ENCODE measurements at regions not wholly inside any gene's neighbourhood (a gene's known extent, or its start where the extent isn't known, plus 50 kb on each side); places are given as distances from the start of the nearest gene placed in this dataset.

DNA sequence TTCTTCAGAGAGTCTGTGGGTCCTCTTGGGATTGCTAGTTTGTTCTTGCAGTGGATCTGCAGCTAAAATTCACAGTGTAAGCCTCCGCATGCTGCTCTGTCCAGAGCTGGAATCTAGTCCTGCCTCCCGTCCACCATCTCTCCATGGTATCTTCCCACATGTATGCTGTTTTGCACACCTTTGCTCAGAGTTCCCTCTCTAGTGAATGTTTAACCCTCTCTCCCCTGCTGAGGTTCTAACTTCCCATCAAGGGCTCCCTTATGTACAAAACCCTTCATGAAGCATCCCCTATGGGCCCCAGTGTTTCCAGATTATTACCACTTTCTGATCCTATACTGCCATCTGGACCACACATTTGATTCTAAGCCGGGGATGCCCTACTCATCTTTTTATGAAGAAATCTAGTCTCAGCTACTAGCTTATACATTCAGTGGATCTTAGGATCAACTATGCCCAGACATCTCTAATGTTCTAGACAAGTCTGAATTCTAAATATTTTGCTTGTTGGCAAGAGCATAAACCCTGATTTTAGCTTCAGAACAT is 157.3 kb downstream of the CPEB2 start:
- H3K27ac Mint-ChIP-seq: no peak overlapping the region

DNA sequence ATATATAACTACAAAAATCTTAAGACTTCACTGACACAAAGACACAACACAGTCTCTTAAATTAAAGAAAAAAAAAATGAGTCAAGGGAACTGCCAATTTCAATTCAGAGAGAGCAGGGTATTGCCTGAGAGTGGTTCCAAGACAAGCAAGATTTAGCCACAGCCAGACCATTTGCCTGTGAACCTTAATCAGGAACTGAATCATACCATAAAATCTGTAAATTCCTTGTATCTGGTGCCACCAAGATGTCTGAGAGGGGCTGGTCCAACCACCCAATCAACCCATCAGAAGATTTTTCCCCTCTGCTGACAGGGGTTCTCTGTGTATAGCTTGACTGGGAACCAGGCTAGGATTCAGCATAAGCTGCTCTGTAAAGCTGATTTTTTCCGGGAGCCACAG is 159.2 kb downstream of the CPEB2 start:
- ATAC-seq (no peak), DNase-seq (no peak)
- Histone ChIP-seq H3K9me3 (ENCODE audit: control insufficient read depth, insufficient read depth, low read length) (no peaks in the 10 kb centered on the region), H3K4me3 (ENCODE audit: low read length) (no peak overlapping the region), H3K4me1 (ENCODE audit: control insufficient read depth, insufficient read depth, low read length) (no peaks in the 10 kb centered on the region), H3K36me3 (ENCODE audit: control insufficient read depth, insufficient read depth, low read length) (no peaks in the 10 kb centered on the region), H3K27ac (ENCODE audit: low read length) (no peak overlapping the region), H3K27me3 (ENCODE audit: control insufficient read depth, insufficient read depth, low read length) (no peaks in the 10 kb centered on the region)
- Mint-ChIP-seq H3K4me1 (no peaks in the 10 kb centered on the region), H3K36me3 (no peaks in the 10 kb centered on the region), H3K4me3 (no peak overlapping the region), H3K27me3 (ENCODE audit: low read depth in 2 of 2) (peaks cover 10 to 13% of the 10 kb centered on the region in 2 donors), H3K9me3 (no peaks in the 10 kb centered on the region), H3K27ac (no peak overlapping the region)
- intact Hi-C loops (cut with micrococcal nuclease): loop anchor here (10.0 kb wide), 1 partner anchor 1507 kb away; no protein-coding TSS in a partner anchor
- TF ChIP-seq, protein P1, sequence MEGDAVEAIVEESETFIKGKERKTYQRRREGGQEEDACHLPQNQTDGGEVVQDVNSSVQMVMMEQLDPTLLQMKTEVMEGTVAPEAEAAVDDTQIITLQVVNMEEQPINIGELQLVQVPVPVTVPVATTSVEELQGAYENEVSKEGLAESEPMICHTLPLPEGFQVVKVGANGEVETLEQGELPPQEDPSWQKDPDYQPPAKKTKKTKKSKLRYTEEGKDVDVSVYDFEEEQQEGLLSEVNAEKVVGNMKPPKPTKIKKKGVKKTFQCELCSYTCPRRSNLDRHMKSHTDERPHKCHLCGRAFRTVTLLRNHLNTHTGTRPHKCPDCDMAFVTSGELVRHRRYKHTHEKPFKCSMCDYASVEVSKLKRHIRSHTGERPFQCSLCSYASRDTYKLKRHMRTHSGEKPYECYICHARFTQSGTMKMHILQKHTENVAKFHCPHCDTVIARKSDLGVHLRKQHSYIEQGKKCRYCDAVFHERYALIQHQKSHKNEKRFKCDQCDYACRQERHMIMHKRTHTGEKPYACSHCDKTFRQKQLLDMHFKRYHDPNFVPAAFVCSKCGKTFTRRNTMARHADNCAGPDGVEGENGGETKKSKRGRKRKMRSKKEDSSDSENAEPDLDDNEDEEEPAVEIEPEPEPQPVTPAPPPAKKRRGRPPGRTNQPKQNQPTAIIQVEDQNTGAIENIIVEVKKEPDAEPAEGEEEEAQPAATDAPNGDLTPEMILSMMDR (IDR thresholded peaks at IDR 0.05): no peak
- WGBS (ENCODE audit: insufficient coverage): 93% methylated on average over 1 of the region's 1 CpG

More for the DNA sequence above, 157.3 kb downstream of the CPEB2 start:
- H3K36me3 Mint-ChIP-seq: no peaks in the 10 kb centered on the region
- Histone ChIP-seq H3K27me3 (ENCODE audit: control insufficient read depth, insufficient read depth, low read length) (no peaks in the 10 kb centered on the region), H3K27ac (ENCODE audit: low read length) (no peak overlapping the region), H3K9me3 (ENCODE audit: control insufficient read depth, insufficient read depth, low read length) (no peaks in the 10 kb centered on the region), H3K4me1 (ENCODE audit: control insufficient read depth, insufficient read depth, low read length) (no peaks in the 10 kb centered on the region), H3K4me3 (ENCODE audit: low read length) (no peak overlapping the region), H3K36me3 (ENCODE audit: control insufficient read depth, insufficient read depth, low read length) (no peaks in the 10 kb centered on the region)
- no peak for DNase-seq
- 89% methylated on average over 3 of the region's 3 CpGs for WGBS (ENCODE audit: insufficient coverage)
- no peak overlapping the region for H3K4me3 Mint-ChIP-seq
- no peak for ATAC-seq
- intact Hi-C loops (cut with micrococcal nuclease): loop anchor here (10.0 kb wide), 1 partner anchor 1505 kb away; no protein-coding TSS in a partner anchor
- TF ChIP-seq, protein P1 (IDR thresholded peaks at IDR 0.05): no peak
- no peaks in the 10 kb centered on the region for H3K4me1 Mint-ChIP-seq
- peaks cover 10 to 23% of the 10 kb centered on the region in 2 donors for H3K27me3 Mint-ChIP-seq (ENCODE audit: low read depth in 2 of 2)
- no peaks in the 10 kb centered on the region for H3K9me3 Mint-ChIP-seq

DNA sequence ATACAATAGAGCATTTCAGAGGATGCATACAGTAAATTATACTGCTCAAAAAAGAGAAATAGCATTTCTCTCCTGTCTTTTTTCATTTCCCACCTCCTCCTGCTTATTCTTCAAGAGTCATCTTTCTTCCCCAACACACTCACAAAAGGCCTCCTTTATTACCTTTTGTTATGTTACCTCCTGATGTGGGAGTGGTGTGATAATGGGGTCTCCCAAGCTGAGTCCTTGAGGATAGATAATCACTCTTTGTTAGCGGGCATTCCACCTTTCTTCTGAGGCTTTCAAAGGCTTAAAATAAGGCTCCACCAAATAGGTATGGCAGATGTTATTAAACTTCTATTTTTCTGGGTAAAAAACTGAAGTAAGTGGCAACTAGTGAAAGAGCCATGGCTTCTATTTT is 159.8 kb downstream of the CPEB2 start:
- WGBS (ENCODE audit: insufficient coverage): 92% methylated on average over 1 of the region's 1 CpG
- TF ChIP-seq, protein P1 (IDR thresholded peaks at IDR 0.05): no peak
- Histone ChIP-seq H3K4me1 (ENCODE audit: control insufficient read depth, insufficient read depth, low read length) (no peaks in the 10 kb centered on the region), H3K9me3 (ENCODE audit: control insufficient read depth, insufficient read depth, low read length) (no peaks in the 10 kb centered on the region), H3K27ac (ENCODE audit: low read length) (no peak overlapping the region), H3K4me3 (ENCODE audit: low read length) (no peak overlapping the region), H3K36me3 (ENCODE audit: control insufficient read depth, insufficient read depth, low read length) (no peaks in the 10 kb centered on the region), H3K27me3 (ENCODE audit: control insufficient read depth, insufficient read depth, low read length) (no peaks in the 10 kb centered on the region)
- Mint-ChIP-seq H3K9me3 (no peaks in the 10 kb centered on the region), H3K27ac (no peak overlapping the region), H3K27me3 (ENCODE audit: low read depth in 2 of 2) (peaks cover 8 to 16% of the 10 kb centered on the region in 2 donors), H3K4me3 (no peak overlapping the region), H3K36me3 (no peaks in the 10 kb centered on the region), H3K4me1 (no peaks in the 10 kb centered on the region)
- DNase-seq (no peak), ATAC-seq (no peak)
- intact Hi-C loops (cut with micrococcal nuclease): loop anchor here (10.0 kb wide), 1 partner anchor 1507 kb away; no protein-coding TSS in a partner anchor

Data from natural killer cell (primary cell).